ENCODE measurements at regions not wholly inside any gene's neighbourhood (a gene's known extent, or its start where the extent isn't known, plus 50 kb on each side); places are given as distances from the start of the nearest gene placed in this dataset.

GRCh38 chr2:236685979-236686520 lies 116.4 kb downstream of the ACKR3 start:
- Histone ChIP-seq H3K9me2 (replicated peaks; ENCODE audit: insufficient read depth, low read length) (no peaks in the 10 kb centered on the region), H3F3A (ENCODE audit: insufficient read depth, low read length) (no peaks in the 10 kb centered on the region), H3K36me3 (replicated peaks; ENCODE audit: insufficient read depth, low read length) (no peaks in the 10 kb centered on the region), H2AFZ (ENCODE audit: low read length) (no peak overlapping the region), H3K4me3 (ENCODE audit: low read length) (no peak overlapping the region), H4K20me1 (ENCODE audit: insufficient read depth, low read length) (no peaks in the 10 kb centered on the region), H3K27ac (ENCODE audit: low read length) (no peak overlapping the region), H3K4me2 (ENCODE audit: low read depth, low read length) (no peak overlapping the region), H3K79me2 (ENCODE audit: low read length) (no peaks in the 10 kb centered on the region), H3K27me3 (replicated peaks; ENCODE audit: insufficient read depth, low read length) (no peaks in the 10 kb centered on the region), H3K9ac (ENCODE audit: low read length) (no peak overlapping the region), H3K4me1 (ENCODE audit: low read length) (no peaks in the 10 kb centered on the region), H3K9me3 (replicated peaks; ENCODE audit: insufficient read depth, low read length) (no peaks in the 10 kb centered on the region)
- DNase-seq = no peak
- no peak for TF ChIP-seq EZH2phosphoT487 (IDR thresholded peaks at IDR 0.05; ENCODE audit: low read length)
- TF ChIP-seq CTCF (IDR thresholded peaks at IDR 0.05; ENCODE audit: low read length) = no peak
- no peak for TF ChIP-seq EZH2 (optimal IDR thresholded peaks at IDR 0.05; ENCODE audit: low read depth, low read length)

GRCh38 chr2:236686561-236686960 lies 116.9 kb downstream of the ACKR3 start:
- Histone ChIP-seq H3K79me2 (ENCODE audit: low read length) (no peaks in the 10 kb centered on the region), H3K9me2 (replicated peaks; ENCODE audit: insufficient read depth, low read length) (no peaks in the 10 kb centered on the region), H3K27ac (ENCODE audit: low read length) (no peak overlapping the region), H3K27me3 (replicated peaks; ENCODE audit: insufficient read depth, low read length) (no peaks in the 10 kb centered on the region), H3K36me3 (replicated peaks; ENCODE audit: insufficient read depth, low read length) (no peaks in the 10 kb centered on the region), H3K9me3 (replicated peaks; ENCODE audit: insufficient read depth, low read length) (no peaks in the 10 kb centered on the region), H3K9ac (ENCODE audit: low read length) (no peak overlapping the region), H3K4me3 (ENCODE audit: low read length) (no peak overlapping the region), H3K4me1 (ENCODE audit: low read length) (no peaks in the 10 kb centered on the region), H2AFZ (ENCODE audit: low read length) (no peak overlapping the region), H3F3A (ENCODE audit: insufficient read depth, low read length) (no peaks in the 10 kb centered on the region), H4K20me1 (ENCODE audit: insufficient read depth, low read length) (no peaks in the 10 kb centered on the region), H3K4me2 (ENCODE audit: low read depth, low read length) (no peak overlapping the region)
- no peak for DNase-seq
- TF ChIP-seq EZH2 (optimal IDR thresholded peaks at IDR 0.05; ENCODE audit: low read depth, low read length) (no peak), CTCF (IDR thresholded peaks at IDR 0.05; ENCODE audit: low read length) (no peak), EZH2phosphoT487 (IDR thresholded peaks at IDR 0.05; ENCODE audit: low read length) (no peak)

- no peaks in the 10 kb centered on the region for H3K4me1 ChIP-seq (ENCODE audit: low read length)
- no peak overlapping the region for H3K4me2 ChIP-seq (ENCODE audit: low read depth, low read length)
- no peaks in the 10 kb centered on the region for H3K79me2 ChIP-seq (ENCODE audit: low read length)
- no peaks in the 10 kb centered on the region for H3K27me3 ChIP-seq (replicated peaks; ENCODE audit: insufficient read depth, low read length)
- no peak for DNase-seq
- no peaks in the 10 kb centered on the region for H3F3A ChIP-seq (ENCODE audit: insufficient read depth, low read length)
- TF ChIP-seq EZH2phosphoT487 (IDR thresholded peaks at IDR 0.05; ENCODE audit: low read length) = no peak
- no peak for TF ChIP-seq CTCF (IDR thresholded peaks at IDR 0.05; ENCODE audit: low read length)
- no peak for TF ChIP-seq EZH2 (optimal IDR thresholded peaks at IDR 0.05; ENCODE audit: low read depth, low read length)
- H3K9ac ChIP-seq (ENCODE audit: low read length) = no peak overlapping the region
- no peaks in the 10 kb centered on the region for H3K36me3 ChIP-seq (replicated peaks; ENCODE audit: insufficient read depth, low read length)
- H2AFZ ChIP-seq (ENCODE audit: low read length) = no peak overlapping the region
- H3K27ac ChIP-seq (ENCODE audit: low read length) = no peak overlapping the region
- no peaks in the 10 kb centered on the region for H3K9me3 ChIP-seq (replicated peaks; ENCODE audit: insufficient read depth, low read length)
- no peaks in the 10 kb centered on the region for H3K9me2 ChIP-seq (replicated peaks; ENCODE audit: insufficient read depth, low read length)
- no peaks in the 10 kb centered on the region for H4K20me1 ChIP-seq (ENCODE audit: insufficient read depth, low read length)
- H3K4me3 ChIP-seq (ENCODE audit: low read length) = no peak overlapping the region
Observed at GRCh38 chr2:236687296-236687965, 117.8 kb downstream of the ACKR3 start.
